Dermis microvascular lymphatic vessel endothelial cell (primary cell): ENCODE measurements at regions not wholly inside any gene's neighbourhood (a gene's known extent, or its start where the extent isn't known, plus 50 kb on each side); places are given as distances from the start of the nearest gene placed in this dataset.
"Not testable (repeated sequence)": the region's sequence is repeated elsewhere in the genome, so short reads cannot be mapped to it uniquely, and the experiment has no call there.

Experiments used
- DNase-seq, 2 donors: peaks; one replicate each; pipeline versions ENCODE4 v3.0.0 to v3.0.0-alpha.2; 2010; ENCODE audit warnings: low read depth in 2 of 2

- DNase-seq, result not testable (repeated sequence)
Observed at GRCh38 chr4:10388146-10388545, 69.1 kb downstream of the ZNF518B start.

- DNase-seq, result no peak
Observed at GRCh38 chr4:10385994-10386394, 71.2 kb downstream of the ZNF518B start.

GRCh38 chr4:10384974-10385373 is 72.3 kb downstream of the ZNF518B start:
- no peak for DNase-seq

GRCh38 chr4:10383417-10383816 is 73.8 kb downstream of the ZNF518B start:
- no peak for DNase-seq

GRCh38 chr4:10382171-10382570 is 75.1 kb downstream of the ZNF518B start:
- not testable (repeated sequence) for DNase-seq

GRCh38 chr4:10381146-10381545 is 76.1 kb downstream of the ZNF518B start:
- no peak for DNase-seq

GRCh38 chr4:10380735-10381134 is 76.5 kb downstream of the ZNF518B start:
- no peak for DNase-seq

GRCh38 chr4:10371869-10372471 is 85.3 kb downstream of the ZNF518B start:
- DNase-seq, result no peak

- no peak for DNase-seq
Observed at GRCh38 chr4:10371121-10371520, 86.1 kb downstream of the ZNF518B start.

GRCh38 chr4:10369517-10369916 is 87.7 kb downstream of the ZNF518B start:
- no peak for DNase-seq

GRCh38 chr4:10366628-10367027 is 90.6 kb downstream of the ZNF518B start:
- DNase-seq, result no peak

- DNase-seq, result no peak
Observed at GRCh38 chr4:10364194-10364593, 93.0 kb downstream of the ZNF518B start.

- no peak for DNase-seq
Observed at GRCh38 chr4:10354746-10355145, 102.5 kb downstream of the ZNF518B start.

- no peak for DNase-seq
Observed at GRCh38 chr4:10354225-10354624, 103.0 kb downstream of the ZNF518B start.

- DNase-seq, result no peak
Observed at GRCh38 chr4:10353110-10353509, 104.1 kb downstream of the ZNF518B start.

- DNase-seq, result no peak
Observed at GRCh38 chr4:10348241-10348640, 109.0 kb downstream of the ZNF518B start.

- DNase-seq, result no peak
Observed at GRCh38 chr4:10347815-10348214, 109.4 kb downstream of the ZNF518B start.

- DNase-seq, result no peak
Observed at GRCh38 chr4:10347281-10347795, 109.9 kb downstream of the ZNF518B start.

- DNase-seq, result peak in 1 of 2 donors; percentile 17
Observed at GRCh38 chr4:10346023-10346422, 111.2 kb downstream of the ZNF518B start.

- DNase-seq, result no peak
Observed at GRCh38 chr4:10345381-10345784, 111.8 kb downstream of the ZNF518B start.

- no peak for DNase-seq
Observed at GRCh38 chr4:10344824-10345223, 112.4 kb downstream of the ZNF518B start.

GRCh38 chr4:10343656-10344055 is 113.6 kb downstream of the ZNF518B start:
- DNase-seq, result no peak

GRCh38 chr4:10342866-10343265 is 114.4 kb downstream of the ZNF518B start:
- no peak for DNase-seq

- no peak for DNase-seq
Observed at GRCh38 chr4:10336471-10336870, 120.8 kb downstream of the ZNF518B start.
